GM21423 (cell line): ENCODE measurements at regions not wholly inside any gene's neighbourhood (a gene's known extent, or its start where the extent isn't known, plus 50 kb on each side); places are given as distances from the start of the nearest gene placed in this dataset.
"Not testable (repeated sequence)": the region's sequence is repeated elsewhere in the genome, so short reads cannot be mapped to it uniquely, and the experiment has no call there.

ENCODE experiments used
- ATAC-seq: cut with Tn5 transposase; IDR thresholded peaks from one replicate; pipeline ENCODE4 v1.9.1; 2021; ENCODE audit warnings: mild to moderate bottlenecking, moderate library complexity; ENCODE audit not compliant: unreplicated experiment

DNA sequence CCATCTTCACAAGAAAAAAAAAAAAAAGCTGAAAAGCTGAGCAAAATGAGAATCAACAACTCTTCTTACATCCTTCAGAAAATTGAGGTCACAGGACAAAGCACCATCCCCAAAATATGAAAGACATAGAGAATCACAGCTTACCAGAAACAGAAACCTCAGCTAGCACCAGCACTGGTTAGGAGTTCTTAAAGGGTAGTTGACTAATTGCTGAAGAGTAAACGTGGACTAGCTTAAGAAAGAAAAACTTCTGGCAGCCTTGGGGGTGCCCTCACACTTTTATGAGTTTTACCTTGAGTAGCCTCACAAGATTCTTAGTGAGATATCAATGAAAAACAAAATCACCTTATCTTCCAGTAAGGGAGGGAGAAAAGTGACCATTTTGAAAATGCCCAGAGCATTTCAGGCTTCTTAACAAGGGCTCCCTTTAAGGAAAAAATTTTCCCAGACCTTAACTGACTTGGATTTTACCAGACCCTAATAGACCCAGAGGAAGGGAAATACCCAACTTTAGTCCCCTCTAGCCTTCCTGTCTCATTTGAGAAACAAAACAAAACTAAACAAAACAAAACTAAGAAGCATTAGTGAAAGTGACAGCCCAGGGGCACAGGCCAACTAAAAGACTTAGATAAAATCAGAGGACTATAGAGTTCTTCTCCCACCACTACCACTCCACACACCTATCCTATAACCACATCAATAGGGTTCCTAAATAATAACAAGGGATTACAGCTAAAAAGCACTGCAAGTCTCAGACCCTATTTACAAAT, 888.6 kb downstream of the DIAPH3 start:
- ATAC-seq = no peak

DNA sequence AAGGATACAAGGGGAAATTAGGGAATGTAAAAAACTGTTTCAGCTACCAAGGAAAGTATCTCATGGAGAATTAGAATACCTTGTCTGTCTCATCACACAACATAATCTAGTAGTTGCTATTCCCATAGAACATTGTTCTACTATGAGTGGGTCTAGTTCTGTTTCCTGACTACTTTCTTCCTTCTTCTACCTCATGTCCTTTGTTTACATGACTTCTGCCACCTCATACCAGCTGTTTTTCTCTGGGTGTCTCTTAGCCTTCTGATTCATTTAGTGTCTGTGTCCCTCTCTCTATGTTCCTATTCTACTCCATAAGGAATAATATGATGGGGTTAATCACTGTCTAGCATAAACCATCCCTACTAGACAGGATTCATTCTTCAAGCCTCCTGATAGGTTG, 887.3 kb downstream of the DIAPH3 start:
- no peak for ATAC-seq

DNA sequence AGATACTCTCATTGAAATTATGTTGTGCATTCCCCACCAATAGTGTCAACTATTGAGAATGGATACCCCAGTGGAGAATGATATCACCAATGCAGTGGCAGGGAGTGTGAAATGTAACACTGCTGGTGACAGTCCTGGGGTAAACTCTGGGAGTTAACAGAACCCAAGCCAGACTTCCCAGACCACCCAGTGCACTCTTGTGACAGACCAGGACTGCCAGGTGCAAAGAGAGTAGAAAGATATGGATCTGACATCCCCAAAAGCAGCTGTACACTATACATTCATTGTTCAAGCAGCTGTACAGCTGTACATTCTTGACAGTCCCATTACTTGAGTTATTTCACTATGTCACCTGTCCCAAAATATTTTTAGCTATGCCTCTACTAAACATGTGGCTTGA, 886.6 kb downstream of the DIAPH3 start:
- no peak for ATAC-seq

DNA sequence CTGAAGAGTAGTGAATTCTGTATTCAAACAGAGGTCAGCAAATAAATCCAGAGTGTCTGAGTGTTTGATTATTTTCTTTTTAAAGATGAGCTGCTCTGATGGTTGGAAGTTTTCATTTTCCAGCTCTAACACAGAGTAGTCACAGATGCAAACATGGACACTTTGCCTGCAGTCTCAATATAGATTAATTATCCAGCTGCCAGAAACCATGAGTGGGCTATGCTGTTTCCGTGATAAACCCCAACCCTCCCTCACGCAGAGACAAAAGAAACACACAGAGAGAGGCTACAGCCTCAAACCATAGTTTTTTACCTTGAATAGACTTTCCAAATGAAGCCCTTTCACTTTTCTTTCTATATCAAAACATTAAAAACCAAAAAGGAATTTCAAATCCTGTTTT, 884.7 kb downstream of the DIAPH3 start:
- ATAC-seq = no peak

DNA sequence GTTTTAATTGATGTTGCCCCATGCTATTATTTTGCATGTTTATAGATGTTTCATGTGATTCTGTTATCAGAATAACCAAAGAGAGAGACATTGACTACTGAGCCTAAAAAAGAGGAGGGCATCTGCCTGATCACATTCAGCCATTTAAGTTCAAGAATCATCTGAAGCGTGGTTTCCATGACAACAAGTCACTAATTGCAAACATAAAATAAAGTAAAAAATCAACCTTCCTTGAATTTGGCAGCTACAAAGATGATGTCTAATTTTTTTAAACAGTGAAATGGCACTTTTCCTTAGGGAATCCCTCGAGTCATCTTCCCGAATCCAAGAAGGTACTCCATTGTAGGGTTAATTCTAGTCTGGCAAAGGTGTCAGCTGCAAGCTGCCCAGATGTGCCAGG, 884.2 kb downstream of the DIAPH3 start:
- no peak for ATAC-seq

DNA sequence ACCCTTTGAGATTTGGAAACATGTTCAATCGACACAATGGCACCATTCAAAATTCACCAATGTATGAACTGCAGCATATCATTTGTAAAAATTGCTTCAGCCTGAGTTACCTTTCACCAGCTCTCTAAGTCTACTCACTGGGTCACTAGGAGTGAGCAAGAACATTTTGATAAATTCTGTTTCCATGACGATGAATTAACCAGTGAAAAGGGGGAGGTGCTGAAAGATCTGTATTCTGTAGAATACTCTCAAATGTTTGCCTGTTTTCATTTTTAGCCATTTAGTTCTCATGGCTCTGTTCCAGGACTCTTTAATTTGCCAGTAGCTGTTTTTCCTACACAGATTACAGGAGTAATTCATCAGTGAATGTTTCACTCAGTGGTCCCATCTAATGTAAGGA, 883.4 kb downstream of the DIAPH3 start:
- ATAC-seq = no peak

DNA sequence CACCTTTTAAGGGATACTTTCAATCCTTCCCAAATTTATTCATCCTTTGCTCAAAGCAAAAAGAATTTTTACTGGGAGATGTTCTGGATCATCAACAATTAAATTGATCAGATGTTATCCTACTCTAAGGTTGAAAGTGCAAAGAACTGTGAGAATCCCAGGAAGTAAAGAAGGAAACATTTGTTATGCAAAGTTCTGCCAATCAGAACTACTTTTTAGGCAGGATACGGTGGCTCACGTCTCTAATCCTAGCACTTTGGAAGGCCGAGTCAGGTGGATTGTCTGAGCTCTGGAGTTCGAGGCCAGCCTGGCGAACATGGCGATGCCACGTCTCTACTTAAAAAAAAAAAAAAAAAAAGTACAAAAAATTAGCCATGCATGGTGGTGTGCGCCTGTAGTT, 882.3 kb downstream of the DIAPH3 start:
- ATAC-seq = no peak

DNA sequence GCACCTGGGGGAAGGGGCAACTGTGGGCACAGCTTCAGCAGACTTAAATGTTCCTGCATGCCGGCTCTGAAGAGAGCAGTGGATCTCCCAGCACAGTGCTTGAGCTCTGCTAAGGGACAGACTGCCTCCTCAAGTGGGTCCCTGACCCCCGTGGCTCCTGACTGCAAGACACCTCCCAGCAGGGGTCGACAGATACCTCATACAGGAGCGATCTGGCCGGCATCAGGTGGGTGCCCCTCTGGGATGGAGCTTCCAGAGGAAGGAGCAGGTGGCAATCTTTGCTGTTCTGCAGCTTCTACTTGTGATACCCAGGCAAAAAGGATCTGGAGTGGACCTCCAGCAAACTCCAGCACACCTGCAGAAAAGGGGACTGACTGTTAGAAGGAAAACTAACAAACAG, 871.5 kb downstream of the DIAPH3 start:
- ATAC-seq = not testable (repeated sequence)

DNA sequence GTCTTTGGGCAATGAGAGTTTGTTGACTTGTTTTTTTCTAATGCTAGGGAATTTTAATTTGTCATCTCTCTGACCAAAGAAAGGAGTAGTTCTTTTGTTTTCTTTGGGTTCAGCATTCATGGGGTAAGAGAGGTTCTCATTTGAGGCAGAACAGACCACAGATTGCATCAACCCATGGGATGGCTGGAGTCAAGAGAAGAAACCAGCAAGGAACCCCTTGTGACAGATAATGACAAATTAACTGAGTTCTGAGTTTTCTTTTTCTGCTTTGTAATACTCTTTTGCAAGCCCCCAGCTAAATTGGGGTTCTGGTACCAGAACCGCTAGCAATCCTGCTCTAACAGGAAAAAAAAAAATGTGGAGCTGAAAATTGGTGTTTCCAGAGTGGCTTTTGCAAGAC, 864.1 kb downstream of the DIAPH3 start:
- ATAC-seq = no peak

DNA sequence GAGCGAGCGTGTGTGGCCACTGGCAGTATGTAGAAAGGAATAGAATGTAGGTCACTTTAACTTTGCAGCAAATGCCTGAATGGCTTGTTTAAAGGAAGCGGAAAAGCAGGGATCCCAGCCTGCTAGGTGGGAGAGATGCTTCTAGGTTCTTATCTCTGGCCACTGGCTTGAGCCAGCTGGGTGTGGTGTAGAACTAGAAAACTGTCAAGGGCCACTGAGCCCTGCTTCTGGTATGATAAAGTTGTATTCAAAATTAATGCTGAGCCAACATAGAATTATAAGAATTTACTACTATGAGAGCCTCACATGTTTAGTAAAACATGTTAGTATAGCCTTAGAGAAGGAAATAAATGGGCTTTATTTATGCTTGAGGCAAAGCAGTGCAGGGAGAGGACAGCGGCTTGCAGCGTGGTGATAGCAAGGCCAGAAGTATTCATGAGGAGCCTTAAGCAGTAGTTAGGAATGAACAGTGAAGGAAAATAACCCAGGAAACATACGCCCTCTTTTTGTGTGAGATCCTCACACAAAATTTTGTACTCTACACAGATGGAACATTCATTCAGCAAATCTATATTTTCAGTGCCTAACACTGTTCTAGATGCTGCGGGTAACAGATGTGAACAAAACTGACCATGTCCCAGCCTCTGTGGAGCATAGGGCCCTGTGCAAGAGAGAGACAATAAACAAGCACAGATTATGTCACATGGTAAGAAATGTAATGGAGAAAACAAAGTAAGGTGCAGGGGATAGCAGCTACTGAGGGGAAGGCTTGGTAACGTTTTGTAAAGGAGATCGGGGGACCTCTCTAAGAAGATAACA, 863.2 kb downstream of the DIAPH3 start:
- no peak for ATAC-seq

DNA sequence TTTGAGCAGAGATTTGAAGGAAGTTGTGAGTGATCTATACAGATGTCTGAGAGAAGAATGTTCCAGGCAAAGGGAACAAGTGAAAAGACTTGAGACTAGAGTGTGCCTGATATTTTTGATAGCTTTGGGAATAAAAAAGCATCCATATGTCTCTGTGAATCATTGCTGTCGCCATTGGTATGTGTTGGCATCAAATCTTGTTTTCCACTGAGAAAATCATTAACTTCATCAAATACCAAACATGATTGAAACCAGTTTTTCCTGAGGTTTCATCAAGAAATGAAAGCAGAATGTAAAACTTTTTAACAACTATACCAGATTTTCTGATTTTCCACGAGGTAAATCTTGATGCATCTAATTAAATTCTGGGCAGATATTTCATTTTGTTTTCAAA, 862.6 kb downstream of the DIAPH3 start:
- no peak for ATAC-seq

DNA sequence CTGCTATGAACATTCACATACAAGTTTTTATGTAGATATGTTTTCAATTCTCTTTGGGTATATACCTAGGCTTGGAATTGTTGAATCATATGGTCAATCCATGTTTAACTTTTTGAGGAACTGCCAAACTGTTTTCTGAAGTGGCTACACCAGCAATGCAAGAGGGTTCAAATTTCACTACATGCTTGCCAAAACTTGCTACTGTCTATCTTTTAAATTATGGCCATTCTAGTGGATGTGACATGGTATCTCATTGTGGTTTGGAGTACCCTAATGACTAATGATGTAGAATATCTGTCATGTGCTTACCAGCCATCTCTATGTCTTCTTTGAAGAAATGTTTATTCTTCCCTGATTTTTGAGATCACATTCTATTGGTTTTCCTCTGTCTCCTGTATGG, 860.3 kb downstream of the DIAPH3 start:
- no peak for ATAC-seq

DNA sequence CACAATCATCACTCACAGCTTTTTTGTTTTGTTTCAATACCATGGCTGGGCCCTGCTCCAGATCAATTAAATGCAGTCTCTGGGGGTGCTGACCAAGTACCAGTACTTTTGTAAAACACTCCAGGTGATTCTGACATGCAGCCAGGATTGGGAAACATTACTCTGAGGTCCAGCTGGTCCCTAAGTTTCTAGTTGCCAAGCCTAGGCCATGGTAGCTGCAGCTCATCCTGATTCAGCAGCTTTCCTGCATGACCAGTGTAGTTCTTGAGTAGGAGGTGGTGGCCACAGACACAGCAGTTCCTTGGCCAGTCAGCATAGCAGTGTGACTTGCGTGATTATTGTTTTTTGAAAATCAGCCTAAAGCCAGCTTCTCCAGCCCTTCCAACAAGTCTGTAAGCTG, 859.1 kb downstream of the DIAPH3 start:
- ATAC-seq = no peak

DNA sequence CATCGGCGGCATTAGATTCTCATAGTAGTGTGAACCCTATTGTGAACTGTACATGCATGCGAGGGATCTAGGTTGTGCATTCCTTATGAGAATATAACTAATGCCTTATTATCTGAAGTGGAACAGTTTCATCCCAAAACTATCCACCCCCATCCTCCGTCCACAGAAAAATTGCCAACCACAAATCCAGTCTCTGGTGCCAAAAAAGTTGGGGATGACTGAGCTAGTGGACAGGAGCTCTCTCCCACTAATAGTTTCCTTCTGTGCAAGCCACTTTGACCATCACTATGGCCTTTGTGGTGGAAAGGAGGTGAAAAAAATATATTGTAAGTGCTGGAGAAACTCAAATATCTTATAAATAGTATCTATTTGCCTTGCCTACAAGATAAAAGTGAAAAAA, 857.8 kb downstream of the DIAPH3 start:
- ATAC-seq = no peak

DNA sequence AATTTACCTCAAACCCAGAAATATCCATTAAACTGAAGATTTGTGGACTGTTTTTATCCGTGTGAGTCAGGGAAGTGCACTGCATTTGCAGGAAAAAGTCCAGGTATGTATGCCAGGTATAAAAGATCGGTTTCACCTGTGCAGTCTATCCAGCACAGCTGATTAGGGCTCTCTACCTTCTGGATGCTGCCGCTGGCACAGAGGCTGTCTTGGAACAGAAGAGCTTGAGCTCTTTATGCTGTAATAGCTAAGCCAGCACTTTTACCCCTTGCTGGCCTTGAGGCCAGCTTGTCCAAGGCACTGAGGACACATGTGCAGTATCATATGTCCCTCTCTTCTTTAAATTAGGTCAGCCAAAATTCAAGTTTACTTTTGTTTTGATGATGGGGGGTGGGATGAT, 851.0 kb downstream of the DIAPH3 start:
- ATAC-seq = no peak

DNA sequence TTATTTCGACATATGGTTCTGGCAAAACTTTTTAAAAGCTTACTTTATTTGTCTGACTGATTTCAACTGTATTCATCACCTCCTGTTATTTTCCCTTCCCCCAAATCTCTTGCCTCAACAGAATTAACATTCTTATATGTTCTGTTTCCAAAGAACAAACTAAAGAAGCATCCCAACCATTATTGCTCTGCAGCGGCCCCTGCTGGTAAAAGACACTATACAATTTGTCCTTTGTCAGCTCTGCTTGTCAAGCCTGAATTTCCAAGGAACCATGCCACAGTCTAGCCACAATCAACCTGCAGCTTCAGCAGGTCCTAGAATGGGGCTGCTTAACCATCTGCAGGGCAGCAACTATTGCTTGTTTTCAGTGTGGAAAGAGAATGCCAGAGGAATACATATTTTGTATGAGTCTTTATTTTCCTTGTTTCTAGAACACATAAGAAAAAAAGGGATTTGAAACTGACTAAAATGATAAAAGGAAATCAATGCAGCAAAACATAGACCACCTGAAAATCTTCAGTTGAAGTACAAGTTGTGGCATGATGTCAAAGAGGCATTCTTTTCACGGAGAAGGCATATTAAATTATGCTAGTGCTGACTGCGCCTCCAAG, 845.3 kb downstream of the DIAPH3 start:
- no peak for ATAC-seq

DNA sequence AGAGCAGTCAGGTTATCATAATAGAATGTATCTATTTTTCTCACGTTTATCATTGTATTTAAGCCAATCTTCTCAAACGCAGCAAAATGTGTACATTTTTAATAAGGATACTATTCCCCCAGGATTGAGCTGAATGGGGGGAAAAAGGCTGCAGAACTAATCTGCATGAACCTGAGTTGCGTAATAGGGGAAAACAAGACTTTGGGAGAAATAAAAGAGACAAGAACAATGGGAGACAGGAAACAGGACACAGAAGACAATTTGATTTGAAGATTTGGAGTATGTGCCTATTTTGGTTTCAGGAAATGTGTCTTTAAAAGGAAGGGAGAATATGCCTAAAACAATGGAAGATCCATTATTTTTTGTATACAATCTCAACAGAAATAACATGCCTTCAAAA, 844.5 kb downstream of the DIAPH3 start:
- no peak for ATAC-seq

DNA sequence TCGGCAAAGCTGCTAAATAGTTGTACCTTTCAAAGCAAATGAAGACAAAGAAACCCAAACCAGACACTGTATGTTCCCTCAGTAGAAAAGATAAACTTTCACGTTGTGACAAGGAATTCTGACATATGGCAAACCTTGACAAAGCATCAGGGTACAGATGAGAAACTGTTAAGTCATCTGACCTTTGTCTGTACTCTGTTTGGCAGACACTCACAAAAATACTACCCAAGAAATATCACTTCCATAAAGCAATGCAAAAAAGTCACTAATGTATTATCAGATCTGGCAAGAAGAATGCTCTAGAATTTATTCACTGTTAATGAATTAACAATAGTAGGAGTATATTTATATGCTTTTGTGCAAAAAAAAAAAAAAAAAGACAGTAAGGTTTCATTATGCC, 843.7 kb downstream of the DIAPH3 start:
- no peak for ATAC-seq

DNA sequence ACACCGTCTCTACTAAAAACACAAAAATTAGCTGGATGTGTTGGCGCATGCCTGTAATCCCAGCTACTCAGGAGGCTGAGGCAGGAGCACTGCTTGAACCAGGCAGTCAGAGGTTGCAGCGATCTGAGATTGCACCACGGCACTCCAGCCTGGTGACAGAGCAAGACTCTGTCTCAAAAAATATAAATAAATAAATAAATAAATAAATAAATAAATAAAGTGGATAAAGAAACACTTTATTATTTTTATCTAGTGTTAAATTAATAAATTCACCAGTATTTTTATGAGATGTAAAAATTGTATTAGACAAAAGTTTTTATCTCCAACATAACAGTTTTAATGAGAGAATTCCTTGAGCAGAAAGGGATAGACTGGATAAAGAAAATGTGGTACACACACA, 839.3 kb downstream of the DIAPH3 start:
- not testable (repeated sequence) for ATAC-seq

DNA sequence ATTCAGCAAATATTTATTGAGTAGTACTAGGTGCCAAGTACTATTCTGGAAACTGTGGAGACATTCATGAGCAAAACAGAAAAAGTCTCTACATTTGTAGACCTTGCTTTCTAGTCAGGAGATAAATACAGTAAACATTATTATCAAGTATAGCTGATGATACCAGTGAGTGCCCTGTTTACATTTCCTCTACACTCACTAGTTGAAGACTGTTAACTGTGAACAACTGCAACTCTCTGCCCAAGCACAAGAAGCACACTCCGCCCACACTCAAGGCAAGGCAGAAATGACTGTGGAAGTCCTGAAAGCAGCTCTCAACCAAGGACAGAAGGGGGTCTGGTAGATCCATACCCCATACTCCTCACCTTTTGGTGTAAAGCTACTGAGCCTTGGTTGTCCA, 837.0 kb downstream of the DIAPH3 start:
- no peak for ATAC-seq

DNA sequence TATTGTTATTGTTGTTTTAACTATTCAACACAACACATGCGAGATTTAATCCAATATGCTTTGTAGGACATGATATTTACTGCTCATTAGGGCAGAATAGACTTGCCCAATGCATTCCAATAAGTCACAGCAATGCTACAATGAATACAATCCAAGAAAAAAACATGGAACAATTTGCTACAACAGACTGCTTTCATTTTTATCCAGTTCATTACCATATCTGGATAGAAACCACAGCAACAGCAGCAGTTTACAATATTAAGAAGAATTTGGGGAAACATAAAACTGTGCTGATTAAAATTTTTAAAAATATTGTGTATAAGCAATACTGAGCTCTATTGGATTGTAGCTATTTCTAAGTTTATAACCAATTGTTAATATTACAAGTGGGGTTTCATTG, 833.0 kb downstream of the DIAPH3 start:
- ATAC-seq = no peak

DNA sequence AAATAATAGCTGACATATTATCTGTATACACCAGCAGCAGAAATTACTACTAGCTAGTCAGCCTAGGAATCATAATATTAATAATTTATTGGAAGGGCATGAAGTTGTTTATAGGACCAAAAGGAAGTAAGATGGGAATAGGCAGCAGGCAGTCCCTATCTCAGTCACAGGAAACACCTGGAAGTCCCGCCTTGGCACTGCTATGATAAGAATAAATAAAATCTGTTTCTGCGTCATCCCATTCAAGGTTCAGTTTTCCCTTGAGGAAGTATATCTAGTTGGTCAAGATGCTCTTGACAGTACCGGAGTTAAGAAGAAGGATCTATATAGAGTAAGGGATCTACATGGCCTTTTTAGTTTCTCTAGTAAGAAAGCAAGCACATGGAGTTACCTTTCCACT, 830.8 kb downstream of the DIAPH3 start:
- ATAC-seq = no peak
